HepG2 (cell line): ENCODE measurements at regions not wholly inside any gene's neighbourhood (a gene's known extent, or its start where the extent isn't known, plus 50 kb on each side); places are given as distances from the start of the nearest gene placed in this dataset.

Experiments used
- ATAC-seq: fragments of 200-7000 bp; cut with Tn5 transposase; 3 replicates; pipeline ENCODE4 v1.9.1; 2020; ENCODE audit warnings: mild to moderate bottlenecking, moderate library complexity
- BruUV-seq: library from RNA; stranded (reverse); fragments of 400-500 nt; replicated peaks from 2 replicates; lab custom pipeline; 2021; lab: Mats Ljungman, UMichigan
- CTCF ChIA-PET: fragments of 300-600 bp; formaldehyde crosslinking; extraction: SDS; loops from one replicate; lab custom pipeline; 2021; ENCODE audit warnings: low total read pairs, inconsistent platforms, low intra/inter-chr PET ratio; lab: Yijun Ruan, JAX
- POLR2A ChIA-PET: fragments of 350-600 bp; sonication (Branson Sonifier 250); formaldehyde crosslinking; loops from one replicate; lab custom pipeline; 2020; ENCODE audit warnings: antibody characterized with exemption, inconsistent platforms; lab: Yijun Ruan, JAX
- DNase-seq: peaks from one replicate; pipeline ENCODE4 v3.0.0-alpha.2; 2015; ENCODE audit warnings: low spot score
- FAIRE-seq: peaks from 3 replicates; lab custom pipeline; 2011; peaks lifted over from hg19 to GRCh38; lab: Jason Lieb, UNC
- H2AFZ ChIP-seq: one replicate; pipeline ENCODE4 v1.6.1; 2011; ENCODE audit warnings: low read length, inconsistent platforms
- H3K27ac ChIP-seq: fragments of 300-600 bp; 3 replicates; pipeline ENCODE4 v1.8.0; 2011; ENCODE audit warnings: mixed run types, mild to moderate bottlenecking, mixed read lengths, low read length, inconsistent platforms; ENCODE audit not compliant: insufficient read depth; ENCODE audit errors: extremely low read length
- H3K27me3 ChIP-seq, 2 experiments: fragments of 200-600 bp in 1 of 2; 2 replicates in 1 of 2; 3 replicates in 1 of 2; pipeline versions ENCODE4 v1.6.0 to v1.8.0; 2011; ENCODE audit warnings: low read length in 2 of 2, mild to moderate bottlenecking in 2 of 2, moderate library complexity in 2 of 2, inconsistent platforms in 1 of 2; ENCODE audit not compliant: insufficient read depth in 2 of 2, control insufficient read depth in 1 of 2
- H3K36me3 ChIP-seq, 2 experiments: fragments of 200-600 bp in 1 of 2; replicated peaks in 1 of 2; 2 replicates in 1 of 2; 3 replicates in 1 of 2; pipeline versions ENCODE4 v1.5.1 to v1.8.0; 2011; ENCODE audit warnings: low read length in 2 of 2, inconsistent platforms in 1 of 2; ENCODE audit not compliant: insufficient read depth in 2 of 2, control insufficient read depth in 1 of 2
- H3K4me1 ChIP-seq: 2 replicates; pipeline ENCODE4 v1.5.1; 2012; ENCODE audit warnings: low read length, inconsistent platforms; ENCODE audit not compliant: insufficient read depth
- H3K4me2 ChIP-seq: 2 replicates; pipeline ENCODE4 v1.6.0; 2011; ENCODE audit warnings: low read depth, low read length, inconsistent platforms
- H3K4me3 ChIP-seq, 3 experiments: fragments of 200-600 bp in 1 of 3; sonication (generic), shearing (Covaris generic) in 1 of 3; replicated peaks in 1 of 3; 2 replicates each; pipeline ENCODE4 v1.5.1; 2011 to 2016; ENCODE audit warnings: low read length in 3 of 3, inconsistent platforms in 2 of 3, low read depth in 2 of 3, mild to moderate bottlenecking in 2 of 3, control low read depth in 1 of 3, mixed read lengths in 1 of 3; ENCODE audit not compliant: insufficient read depth in 1 of 3
- H3K79me2 ChIP-seq: one replicate; pipeline ENCODE4 v1.6.1; 2011; ENCODE audit warnings: low read length, inconsistent platforms; ENCODE audit not compliant: insufficient read depth
- H3K9ac ChIP-seq: 2 replicates; pipeline ENCODE4 v1.6.0; 2011; ENCODE audit warnings: mild to moderate bottlenecking, low read depth, low read length, inconsistent platforms; ENCODE audit not compliant: insufficient read depth
- H3K9me3 ChIP-seq: 2 replicates; pipeline ENCODE4 v1.5.1; 2012; ENCODE audit warnings: mild to moderate bottlenecking, low read length
- H4K20me1 ChIP-seq: 2 replicates; pipeline ENCODE4 v1.6.0; 2011; ENCODE audit warnings: inconsistent platforms, mild to moderate bottlenecking, low read length, moderate library complexity; ENCODE audit not compliant: insufficient read depth
- ARHGAP35 ChIP-seq: sonication (generic); formaldehyde crosslinking; IDR thresholded peaks from 2 replicates; pipeline ENCODE4 v1.9.0; 2022; ENCODE audit warnings: mild to moderate bottlenecking, inconsistent platforms, moderate library complexity, missing genetic modification reagents, borderline replicate concordance
- CBX2 ChIP-seq, 2 experiments: fragments of 200-600 bp in 1 of 2; sonication (generic); formaldehyde crosslinking in 1 of 2; IDR thresholded peaks; 2 replicates each; pipeline versions ENCODE4 v1.7.0 to v1.8.1; 2018 to 2022; ENCODE audit warnings: low read depth in 2 of 2, low read length in 1 of 2, mild to moderate bottlenecking in 1 of 2, missing genetic modification reagents in 1 of 2
- ERF ChIP-seq: IDR thresholded peaks from 2 replicates; pipeline ENCODE4 v1.6.1; 2018; ENCODE audit warnings: missing biosample characterization, missing genetic modification reagents
- FOXJ3 ChIP-seq: sonication (generic); formaldehyde crosslinking; IDR thresholded peaks from 2 replicates; pipeline ENCODE4 v1.4.0; 2020; ENCODE audit warnings: missing genetic modification reagents, mild to moderate bottlenecking, borderline replicate concordance
- GTF2F1 ChIP-seq: fragments of 150-350 bp; IDR thresholded peaks from 2 replicates; pipeline ENCODE4 v1.6.1; 2014; ENCODE audit warnings: low read length
- HDAC6 ChIP-seq: fragments of 200-600 bp; sonication (generic); IDR thresholded peaks from 2 replicates; pipeline ENCODE4 v1.7.0; 2017; ENCODE audit warnings: mild to moderate bottlenecking, antibody characterized with exemption, low read length, low read depth
- MYNN ChIP-seq: sonication (generic); formaldehyde crosslinking; IDR thresholded peaks from 2 replicates; pipeline ENCODE4 v1.4.0; 2020; ENCODE audit warnings: mild to moderate bottlenecking, low read depth, missing genetic modification reagents
- NFATC3 ChIP-seq: sonication (generic); formaldehyde crosslinking; IDR thresholded peaks from 2 replicates; pipeline ENCODE4 v1.5.1; 2020; ENCODE audit warnings: mild to moderate bottlenecking, missing genetic modification reagents
- RXRB ChIP-seq: IDR thresholded peaks from 2 replicates; pipeline ENCODE4 v1.6.1; 2016; ENCODE audit warnings: borderline replicate concordance, missing genetic modification reagents, missing compliant biosample characterization
- SIX1 ChIP-seq: sonication (generic); formaldehyde crosslinking; IDR thresholded peaks from 2 replicates; pipeline ENCODE4 v1.4.0; 2020; ENCODE audit warnings: missing genetic modification reagents, borderline replicate concordance
- SMAD9 ChIP-seq: sonication (generic); formaldehyde crosslinking; IDR thresholded peaks from 2 replicates; pipeline ENCODE4 v1.5.1; 2020; ENCODE audit warnings: mild to moderate bottlenecking, missing genetic modification reagents
- THYN1 ChIP-seq: sonication (generic); formaldehyde crosslinking; IDR thresholded peaks from 2 replicates; pipeline ENCODE4 v1.8.1; 2023; ENCODE audit warnings: low read depth, mild to moderate bottlenecking, moderate library complexity, missing genetic modification reagents, borderline replicate concordance
- ZBTB20 ChIP-seq: sonication (generic); formaldehyde crosslinking; IDR thresholded peaks from 2 replicates; pipeline ENCODE4 v1.8.1; 2023; ENCODE audit warnings: missing genetic modification reagents, low read depth, mild to moderate bottlenecking, borderline replicate concordance
- ZNF20 ChIP-seq: sonication (generic); formaldehyde crosslinking; IDR thresholded peaks from 2 replicates; pipeline ENCODE4 v1.4.0; 2020; ENCODE audit warnings: mild to moderate bottlenecking, moderate library complexity, missing genetic modification reagents
- ZNF484 ChIP-seq: sonication (generic); formaldehyde crosslinking; IDR thresholded peaks from 2 replicates; pipeline ENCODE4 v1.5.1; 2020; ENCODE audit warnings: mild to moderate bottlenecking, low read depth, missing genetic modification reagents, borderline replicate concordance
- ZNF549 ChIP-seq: sonication (generic); formaldehyde crosslinking; IDR thresholded peaks from 2 replicates; pipeline ENCODE4 v1.5.0; 2020; ENCODE audit warnings: missing genetic modification reagents
- ZNF737 ChIP-seq: sonication (generic); formaldehyde crosslinking; IDR thresholded peaks from 2 replicates; pipeline ENCODE4 v1.5.0; 2020; ENCODE audit warnings: missing genetic modification reagents, mild to moderate bottlenecking, borderline replicate concordance
- ZNF768 ChIP-seq: sonication (generic); formaldehyde crosslinking; IDR thresholded peaks from 2 replicates; pipeline ENCODE4 v1.4.0; 2020; ENCODE audit warnings: missing genetic modification reagents
- WGBS: methylation state at CpG from one replicate; pipeline ENCODE4 v1.1.6; 2017; ENCODE audit warnings: low lambda C conversion rate; 5-methylcytosine and 5-hydroxymethylcytosine counted together
- in situ Hi-C: cut with HindIII; loops from 2 replicates; pipeline ENCODE4 v1.10.0; 2017; ENCODE audit warnings: low pct_unique_long_range_greater_than_20kb; ENCODE audit not compliant: extremely low pct_ligation_motif_present
- intact Hi-C: fragments of 100-400 bp; cut with micrococcal nuclease; formaldehyde crosslinking; loops from one replicate; pipeline ENCODE4 v1.10.0; 2022; ENCODE audit not compliant: unreplicated experiment
- TF ChIP-seq, protein P1 (sequence below): sonication (generic); formaldehyde crosslinking; IDR thresholded peaks from 2 replicates; pipeline ENCODE4 v1.8.0; 2022; ENCODE audit warnings: missing genetic modification reagents, mild to moderate bottlenecking, moderate library complexity, borderline replicate concordance

- BruUV-seq, result no TSS peak
- ATAC-seq (no peak), FAIRE-seq (no peak), DNase-seq (no peak)
- Histone ChIP-seq H3K9ac (no peak overlapping the region), H4K20me1 (no peaks in the 10 kb centered on the region), H3K9me3 (0 out of 2 replicates have a peak, but pooled peaks cover 7% of the 10 kb centered on the region), H3K27ac (no peak overlapping the region), H3K4me2 (no peak overlapping the region), H2AFZ (no peak overlapping the region), H3K79me2 (no peaks in the 10 kb centered on the region), H3K4me1 (peaks cover 57% of the 10 kb centered on the region), H3K36me3 (no peaks in the 10 kb centered on the region)
- intact Hi-C loops (loop anchor here (2.0 kb wide), 1 partner anchor 87 kb away; no protein-coding TSS in a partner anchor), in situ Hi-C loops (no loop called here)
- POLR2A ChIA-PET, result no interaction called here
- CTCF ChIA-PET, result no interaction called here
- TF ChIP-seq THYN1 (no peak), ARHGAP35 (CRISPR knock-in tag) (no peak), FOXJ3 (CRISPR knock-in tag) (no peak), NFATC3 (CRISPR knock-in tag) (no peak), SMAD9 (CRISPR knock-in tag) (no peak), ZNF737 (CRISPR knock-in tag) (no peak), ERF (CRISPR knock-in tag) (no peak), ZNF484 (no peak), ZBTB20 (CRISPR knock-in tag) (no peak), HDAC6 (no peak), ZNF20 (no peak), ZNF768 (no peak), MYNN (no peak), RXRB (CRISPR knock-in tag) (no peak), GTF2F1 (no peak), SIX1 (no peak), CBX2 (IDR thresholded peaks at IDR 0.05; ENCODE audit: low read depth, low read length) (no peak), CBX2 (CRISPR knock-in tag; IDR thresholded peaks at IDR 0.05; ENCODE audit: low read depth) (no peak), ZNF549 (CRISPR knock-in tag) (no peak)
- TF ChIP-seq, protein P1, sequence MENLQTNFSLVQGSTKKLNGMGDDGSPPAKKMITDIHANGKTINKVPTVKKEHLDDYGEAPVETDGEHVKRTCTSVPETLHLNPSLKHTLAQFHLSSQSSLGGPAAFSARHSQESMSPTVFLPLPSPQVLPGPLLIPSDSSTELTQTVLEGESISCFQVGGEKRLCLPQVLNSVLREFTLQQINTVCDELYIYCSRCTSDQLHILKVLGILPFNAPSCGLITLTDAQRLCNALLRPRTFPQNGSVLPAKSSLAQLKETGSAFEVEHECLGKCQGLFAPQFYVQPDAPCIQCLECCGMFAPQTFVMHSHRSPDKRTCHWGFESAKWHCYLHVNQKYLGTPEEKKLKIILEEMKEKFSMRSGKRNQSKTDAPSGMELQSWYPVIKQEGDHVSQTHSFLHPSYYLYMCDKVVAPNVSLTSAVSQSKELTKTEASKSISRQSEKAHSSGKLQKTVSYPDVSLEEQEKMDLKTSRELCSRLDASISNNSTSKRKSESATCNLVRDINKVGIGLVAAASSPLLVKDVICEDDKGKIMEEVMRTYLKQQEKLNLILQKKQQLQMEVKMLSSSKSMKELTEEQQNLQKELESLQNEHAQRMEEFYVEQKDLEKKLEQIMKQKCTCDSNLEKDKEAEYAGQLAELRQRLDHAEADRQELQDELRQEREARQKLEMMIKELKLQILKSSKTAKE (CRISPR knock-in tag), result no peak
- TF ChIP-seq, all 625 proteins: peak for 0
- Histone ChIP-seq H3K27me3 (no peaks in the 10 kb centered on the region), H3K4me3 (no peak overlapping the region)
- WGBS, result 95% methylated on average over 2 of the region's 2 CpGs
These were observed 492.9 kb downstream of the IGSF11 start for GRCh38 chr3:118541796-118542195.
